ENCODE measurements at regions not wholly inside any gene's neighbourhood (a gene's known extent, or its start where the extent isn't known, plus 50 kb on each side); places are given as distances from the start of the nearest gene placed in this dataset.
"Not testable (repeated sequence)": the region's sequence is repeated elsewhere in the genome, so short reads cannot be mapped to it uniquely, and the experiment has no call there.

GRCh38 chr2:215861607-215862350 is 151.6 kb downstream of the MREG start:
- no peaks in the 10 kb centered on the region for H3K27me3 ChIP-seq (ENCODE audit: control insufficient read depth, insufficient read depth, low read length)
- no peak overlapping the region for H3K9ac ChIP-seq (ENCODE audit: low read depth, low read length)
- H3K36me3 ChIP-seq (ENCODE audit: control insufficient read depth, insufficient read depth, low read length), result no peaks in the 10 kb centered on the region

GRCh38 chr2:215856080-215856479 is 157.3 kb downstream of the MREG start:
- Histone ChIP-seq H3K36me3 (ENCODE audit: control insufficient read depth, insufficient read depth, low read length) (no peaks in the 10 kb centered on the region), H3K27me3 (ENCODE audit: control insufficient read depth, insufficient read depth, low read length) (no peaks in the 10 kb centered on the region), H3K4me1 (ENCODE audit: control insufficient read depth, insufficient read depth, low read length) (no peaks in the 10 kb centered on the region), H3K9me3 (ENCODE audit: control insufficient read depth, insufficient read depth, low read length) (no peaks in the 10 kb centered on the region), H3K4me3 (ENCODE audit: low read depth, low read length) (no peak overlapping the region), H3K9ac (ENCODE audit: low read depth, low read length) (no peak overlapping the region)

More at GRCh38 chr2:215861607-215862350, 151.6 kb downstream of the MREG start:
- Histone ChIP-seq H3K9me3 (ENCODE audit: control insufficient read depth, insufficient read depth, low read length) (no peaks in the 10 kb centered on the region), H3K4me1 (ENCODE audit: control insufficient read depth, insufficient read depth, low read length) (no peaks in the 10 kb centered on the region), H3K4me3 (ENCODE audit: low read depth, low read length) (no peak overlapping the region)

GRCh38 chr2:215855308-215855707 is 158.0 kb downstream of the MREG start:
- not testable (repeated sequence) for H3K9ac ChIP-seq (ENCODE audit: low read depth, low read length); H3K27me3 ChIP-seq (ENCODE audit: control insufficient read depth, insufficient read depth, low read length); H3K9me3 ChIP-seq (ENCODE audit: control insufficient read depth, insufficient read depth, low read length); H3K36me3 ChIP-seq (ENCODE audit: control insufficient read depth, insufficient read depth, low read length); H3K4me1 ChIP-seq (ENCODE audit: control insufficient read depth, insufficient read depth, low read length); H3K4me3 ChIP-seq (ENCODE audit: low read depth, low read length)

- H3K9me3 ChIP-seq (ENCODE audit: control insufficient read depth, insufficient read depth, low read length), result no peaks in the 10 kb centered on the region
- H3K4me3 ChIP-seq (ENCODE audit: low read depth, low read length), result no peak overlapping the region
- H3K27me3 ChIP-seq (ENCODE audit: control insufficient read depth, insufficient read depth, low read length), result no peaks in the 10 kb centered on the region
- H3K4me1 ChIP-seq (ENCODE audit: control insufficient read depth, insufficient read depth, low read length), result no peaks in the 10 kb centered on the region
- no peak overlapping the region for H3K9ac ChIP-seq (ENCODE audit: low read depth, low read length)
- no peaks in the 10 kb centered on the region for H3K36me3 ChIP-seq (ENCODE audit: control insufficient read depth, insufficient read depth, low read length)
Measured at GRCh38 chr2:215854008-215854407, 159.3 kb downstream of the MREG start.

GRCh38 chr2:215851696-215852095 is 161.7 kb downstream of the MREG start:
- Histone ChIP-seq H3K9ac (ENCODE audit: low read depth, low read length) (no peak overlapping the region), H3K4me1 (ENCODE audit: control insufficient read depth, insufficient read depth, low read length) (no peaks in the 10 kb centered on the region), H3K9me3 (ENCODE audit: control insufficient read depth, insufficient read depth, low read length) (no peaks in the 10 kb centered on the region), H3K27me3 (ENCODE audit: control insufficient read depth, insufficient read depth, low read length) (no peaks in the 10 kb centered on the region), H3K36me3 (ENCODE audit: control insufficient read depth, insufficient read depth, low read length) (no peaks in the 10 kb centered on the region), H3K4me3 (ENCODE audit: low read depth, low read length) (no peak overlapping the region)

GRCh38 chr2:215851082-215851481 is 162.3 kb downstream of the MREG start:
- no peaks in the 10 kb centered on the region for H3K27me3 ChIP-seq (ENCODE audit: control insufficient read depth, insufficient read depth, low read length)
- H3K9ac ChIP-seq (ENCODE audit: low read depth, low read length), result no peak overlapping the region
- no peaks in the 10 kb centered on the region for H3K36me3 ChIP-seq (ENCODE audit: control insufficient read depth, insufficient read depth, low read length)
- H3K4me3 ChIP-seq (ENCODE audit: low read depth, low read length), result no peak overlapping the region
- H3K9me3 ChIP-seq (ENCODE audit: control insufficient read depth, insufficient read depth, low read length), result no peaks in the 10 kb centered on the region
- H3K4me1 ChIP-seq (ENCODE audit: control insufficient read depth, insufficient read depth, low read length), result no peaks in the 10 kb centered on the region

GRCh38 chr2:215850380-215850779 is 163.0 kb downstream of the MREG start:
- Histone ChIP-seq H3K36me3 (ENCODE audit: control insufficient read depth, insufficient read depth, low read length) (no peaks in the 10 kb centered on the region), H3K9me3 (ENCODE audit: control insufficient read depth, insufficient read depth, low read length) (no peaks in the 10 kb centered on the region), H3K4me1 (ENCODE audit: control insufficient read depth, insufficient read depth, low read length) (no peaks in the 10 kb centered on the region), H3K27me3 (ENCODE audit: control insufficient read depth, insufficient read depth, low read length) (no peaks in the 10 kb centered on the region), H3K9ac (ENCODE audit: low read depth, low read length) (no peak overlapping the region), H3K4me3 (ENCODE audit: low read depth, low read length) (no peak overlapping the region)

GRCh38 chr2:215849771-215850170 is 163.6 kb downstream of the MREG start:
- no peak overlapping the region for H3K9ac ChIP-seq (ENCODE audit: low read depth, low read length)
- H3K27me3 ChIP-seq (ENCODE audit: control insufficient read depth, insufficient read depth, low read length), result no peaks in the 10 kb centered on the region
- no peaks in the 10 kb centered on the region for H3K36me3 ChIP-seq (ENCODE audit: control insufficient read depth, insufficient read depth, low read length)

GRCh38 chr2:215848698-215849097 is 164.7 kb downstream of the MREG start:
- H3K36me3 ChIP-seq (ENCODE audit: control insufficient read depth, insufficient read depth, low read length), result no peaks in the 10 kb centered on the region
- H3K4me1 ChIP-seq (ENCODE audit: control insufficient read depth, insufficient read depth, low read length), result no peaks in the 10 kb centered on the region
- no peak overlapping the region for H3K9ac ChIP-seq (ENCODE audit: low read depth, low read length)
- no peak overlapping the region for H3K4me3 ChIP-seq (ENCODE audit: low read depth, low read length)
- H3K9me3 ChIP-seq (ENCODE audit: control insufficient read depth, insufficient read depth, low read length), result no peaks in the 10 kb centered on the region
- H3K27me3 ChIP-seq (ENCODE audit: control insufficient read depth, insufficient read depth, low read length), result no peaks in the 10 kb centered on the region

More at GRCh38 chr2:215849771-215850170, 163.6 kb downstream of the MREG start:
- no peaks in the 10 kb centered on the region for H3K4me1 ChIP-seq (ENCODE audit: control insufficient read depth, insufficient read depth, low read length)
- H3K4me3 ChIP-seq (ENCODE audit: low read depth, low read length), result no peak overlapping the region
- no peaks in the 10 kb centered on the region for H3K9me3 ChIP-seq (ENCODE audit: control insufficient read depth, insufficient read depth, low read length)

GRCh38 chr2:215848146-215848545 is 165.2 kb downstream of the MREG start:
- no peaks in the 10 kb centered on the region for H3K27me3 ChIP-seq (ENCODE audit: control insufficient read depth, insufficient read depth, low read length)
- no peaks in the 10 kb centered on the region for H3K36me3 ChIP-seq (ENCODE audit: control insufficient read depth, insufficient read depth, low read length)
- no peak overlapping the region for H3K9ac ChIP-seq (ENCODE audit: low read depth, low read length)
- H3K9me3 ChIP-seq (ENCODE audit: control insufficient read depth, insufficient read depth, low read length), result no peaks in the 10 kb centered on the region
- no peak overlapping the region for H3K4me3 ChIP-seq (ENCODE audit: low read depth, low read length)
- H3K4me1 ChIP-seq (ENCODE audit: control insufficient read depth, insufficient read depth, low read length), result no peaks in the 10 kb centered on the region

GRCh38 chr2:215847718-215848117 is 165.6 kb downstream of the MREG start:
- H3K9me3 ChIP-seq (ENCODE audit: control insufficient read depth, insufficient read depth, low read length), result no peaks in the 10 kb centered on the region
- no peak overlapping the region for H3K9ac ChIP-seq (ENCODE audit: low read depth, low read length)
- no peaks in the 10 kb centered on the region for H3K4me1 ChIP-seq (ENCODE audit: control insufficient read depth, insufficient read depth, low read length)
- H3K4me3 ChIP-seq (ENCODE audit: low read depth, low read length), result no peak overlapping the region
- H3K36me3 ChIP-seq (ENCODE audit: control insufficient read depth, insufficient read depth, low read length), result no peaks in the 10 kb centered on the region
- no peaks in the 10 kb centered on the region for H3K27me3 ChIP-seq (ENCODE audit: control insufficient read depth, insufficient read depth, low read length)

- Histone ChIP-seq H3K4me3 (ENCODE audit: low read depth, low read length) (no peak overlapping the region), H3K9ac (ENCODE audit: low read depth, low read length) (no peak overlapping the region), H3K9me3 (ENCODE audit: control insufficient read depth, insufficient read depth, low read length) (no peaks in the 10 kb centered on the region), H3K4me1 (ENCODE audit: control insufficient read depth, insufficient read depth, low read length) (no peaks in the 10 kb centered on the region), H3K27me3 (ENCODE audit: control insufficient read depth, insufficient read depth, low read length) (no peaks in the 10 kb centered on the region), H3K36me3 (ENCODE audit: control insufficient read depth, insufficient read depth, low read length) (no peaks in the 10 kb centered on the region)
Measured at GRCh38 chr2:215847056-215847455, 166.3 kb downstream of the MREG start.

Measured in iPS-15b (cell line).